ENCODE measurements at regions not wholly inside any gene's neighbourhood (a gene's known extent, or its start where the extent isn't known, plus 50 kb on each side); places are given as distances from the start of the nearest gene placed in this dataset.
A peak's percentile ranks its signal among the peaks of the same experiment; 100 is the strongest.
"Not testable (repeated sequence)": the region's sequence is repeated elsewhere in the genome, so short reads cannot be mapped to it uniquely, and the experiment has no call there.

DNA sequence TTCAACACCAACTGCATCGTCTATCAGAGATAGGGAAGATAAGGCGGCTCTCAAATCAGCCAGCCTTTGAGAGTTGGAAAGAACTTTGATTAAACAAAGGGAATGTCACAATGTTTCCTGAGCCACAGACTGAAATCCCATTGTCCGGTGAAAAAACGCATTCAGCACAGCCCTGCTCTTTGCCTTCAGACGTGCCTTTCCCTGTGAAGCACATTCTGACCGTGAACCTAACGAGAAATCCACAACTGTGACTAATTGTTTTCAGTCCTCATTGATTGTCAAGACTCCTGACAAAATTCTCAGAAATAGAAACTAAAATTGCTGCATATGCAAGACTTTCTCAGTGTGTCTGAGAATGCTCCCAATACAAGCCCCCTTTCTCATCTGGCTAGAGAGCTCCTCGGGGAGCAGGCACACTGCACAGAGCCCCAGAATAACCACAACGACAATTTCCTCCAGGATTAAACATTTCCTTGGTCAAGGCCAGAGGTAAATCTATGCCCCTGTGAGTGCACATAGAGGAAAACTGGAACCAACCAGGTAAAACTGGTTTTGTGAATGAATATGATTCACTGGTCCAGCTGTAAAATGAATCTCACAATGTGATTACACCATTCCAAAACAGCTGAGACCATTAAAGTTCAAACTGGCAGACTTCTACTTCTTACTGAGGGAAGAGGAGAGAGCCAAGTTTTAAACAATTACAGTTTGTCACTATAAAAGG lies 561.9 kb upstream of the ID2 start:
- DNase-seq (ENCODE audit: low spot score), result peak; percentile 83

DNA sequence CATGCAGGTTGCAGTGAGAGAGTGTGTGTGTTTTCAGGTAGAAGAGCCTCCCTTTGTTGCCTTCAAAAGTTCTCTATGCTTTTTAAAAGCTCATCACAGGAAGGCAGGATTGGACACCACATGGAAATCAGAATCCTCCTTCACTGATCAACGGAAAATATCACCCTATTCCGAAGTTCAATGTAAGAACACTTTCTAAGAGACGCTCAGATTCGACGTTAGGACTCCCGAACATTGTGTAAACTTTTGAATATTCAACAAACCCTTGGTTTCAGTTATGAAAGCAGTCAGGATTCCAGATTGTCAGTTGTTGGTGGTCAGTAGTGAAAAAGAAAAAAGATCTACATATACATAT lies 561.4 kb upstream of the ID2 start:
- DNase-seq (ENCODE audit: low spot score), result no peak

GRCh38 chr2:8121022-8121825 lies 560.6 kb upstream of the ID2 start:
- DNase-seq (ENCODE audit: low spot score), result peak; percentile 55

- peak; percentile 51 for DNase-seq (ENCODE audit: low spot score)
These were observed 559.9 kb upstream of the ID2 start for GRCh38 chr2:8121826-8122513.

DNA sequence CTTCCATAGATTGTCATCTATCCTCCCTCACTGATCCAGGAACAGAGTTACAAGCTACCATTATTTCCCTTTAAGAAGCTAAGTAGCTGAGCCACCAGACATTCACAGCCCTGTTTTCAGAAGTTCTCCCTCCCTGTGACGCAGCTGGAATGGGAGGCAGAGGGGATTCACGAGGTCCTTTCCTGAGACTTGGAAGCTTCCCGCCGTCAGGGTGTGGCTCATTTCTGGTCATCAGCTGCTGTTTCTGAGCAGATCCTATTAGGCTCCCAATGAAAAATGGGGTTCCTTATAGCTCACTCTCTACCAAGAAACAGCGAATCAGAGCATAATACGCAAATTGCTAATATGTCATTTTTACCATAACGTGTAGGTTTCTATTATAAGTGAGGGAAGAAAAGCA lies 559.3 kb upstream of the ID2 start:
- no peak for DNase-seq (ENCODE audit: low spot score)

GRCh38 chr2:8123464-8123863 lies 558.4 kb upstream of the ID2 start:
- no peak for DNase-seq (ENCODE audit: low spot score)

- DNase-seq (ENCODE audit: low spot score), result no peak
These were observed 555.8 kb upstream of the ID2 start for GRCh38 chr2:8125741-8126711.

GRCh38 chr2:8126783-8127182 lies 555.1 kb upstream of the ID2 start:
- DNase-seq (ENCODE audit: low spot score), result no peak

DNA sequence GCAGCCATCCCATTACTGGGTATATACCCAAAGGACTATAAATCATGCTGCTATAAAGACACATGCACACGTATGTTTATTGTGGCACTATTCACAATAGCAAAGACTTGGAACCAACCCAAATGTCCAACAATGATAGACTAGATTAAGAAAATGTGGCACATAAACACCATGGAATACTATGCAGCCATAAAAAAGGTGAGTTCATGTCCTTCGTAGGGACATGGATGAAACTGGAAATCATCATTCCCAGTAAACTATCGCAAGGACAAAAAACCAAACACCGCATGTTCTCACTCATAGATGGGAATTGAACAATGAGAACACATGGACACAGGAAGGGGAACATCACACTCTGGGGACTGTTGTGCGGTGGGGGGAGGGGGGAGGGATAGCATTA lies 550.4 kb upstream of the ID2 start:
- not testable (repeated sequence) for DNase-seq (ENCODE audit: low spot score)

DNA sequence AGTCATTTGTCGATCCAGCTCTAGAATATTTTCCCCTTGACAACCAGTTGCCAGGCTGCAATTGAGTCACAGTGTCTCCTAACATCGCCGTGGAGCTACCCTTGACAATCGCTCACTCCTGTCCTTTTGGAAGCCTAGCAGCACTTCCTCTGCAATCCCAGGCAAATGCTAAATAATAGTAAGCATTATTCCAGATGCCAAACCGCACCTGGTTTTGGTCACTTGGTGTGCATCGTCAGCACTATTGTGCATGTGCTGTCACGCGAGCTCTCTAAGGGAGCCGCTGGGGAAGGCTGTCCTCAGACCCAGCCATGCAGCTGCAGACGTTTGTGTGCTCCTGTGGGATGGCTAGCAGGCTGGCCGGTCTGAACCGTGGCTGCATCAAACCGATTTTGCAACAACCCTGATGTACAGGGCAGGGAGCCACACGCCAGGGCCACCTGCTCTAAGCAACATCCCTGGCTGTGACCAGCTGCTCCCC lies 549.5 kb upstream of the ID2 start:
- DNase-seq (ENCODE audit: low spot score), result no peak

GRCh38 chr2:8132879-8133278 lies 549.0 kb upstream of the ID2 start:
- DNase-seq (ENCODE audit: low spot score), result no peak

- no peak for DNase-seq (ENCODE audit: low spot score)
These were observed 548.5 kb upstream of the ID2 start for GRCh38 chr2:8133363-8133762.

DNA sequence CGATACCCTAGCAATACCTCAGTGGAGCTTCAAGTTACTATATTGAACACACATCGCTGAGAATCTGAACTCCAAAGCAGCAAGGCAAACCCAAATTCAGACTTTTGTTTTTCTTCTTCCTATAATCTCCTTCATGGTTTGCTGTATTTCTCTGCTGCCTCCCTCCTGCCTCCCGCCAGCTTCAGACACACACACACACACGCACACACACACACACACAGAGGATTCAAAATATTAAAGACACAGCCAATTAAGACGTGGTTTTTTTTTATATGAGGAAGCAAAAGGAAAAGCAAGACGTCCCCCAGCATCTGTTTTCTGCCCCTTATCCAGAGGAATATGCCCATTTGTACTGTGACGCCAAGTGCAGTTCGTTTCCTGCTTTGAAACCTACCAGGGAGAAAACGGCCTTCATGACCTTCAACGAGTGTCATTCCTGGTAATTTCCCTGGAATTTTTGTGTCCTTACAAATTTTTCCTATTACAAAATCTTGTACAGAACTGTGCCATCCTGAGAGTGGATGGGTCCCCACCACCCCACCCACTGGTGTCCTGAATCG lies 547.9 kb upstream of the ID2 start:
- DNase-seq (ENCODE audit: low spot score), result no peak

DNA sequence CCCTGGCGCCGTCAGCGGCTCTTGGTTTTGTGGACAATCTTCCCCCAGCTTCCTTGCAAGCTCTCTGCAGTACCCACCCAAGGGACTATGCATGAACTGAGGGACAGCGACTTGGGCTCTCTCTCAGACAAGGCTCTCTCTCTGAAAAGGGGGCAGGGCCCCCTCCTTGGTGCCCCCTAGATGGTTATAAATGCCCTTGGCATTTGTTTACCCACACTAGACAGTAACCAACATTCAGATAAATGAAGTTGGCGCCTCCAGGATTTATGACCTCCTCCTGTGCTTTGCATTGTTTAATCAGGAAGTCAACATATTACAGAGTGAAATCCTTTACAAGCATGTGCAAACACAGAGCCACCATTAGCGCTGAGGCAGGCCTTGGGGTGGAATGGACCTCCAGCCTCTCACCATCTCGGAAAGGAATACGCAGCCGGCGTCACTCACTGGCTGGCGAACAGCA lies 547.4 kb upstream of the ID2 start:
- DNase-seq (ENCODE audit: low spot score), result no peak

DNA sequence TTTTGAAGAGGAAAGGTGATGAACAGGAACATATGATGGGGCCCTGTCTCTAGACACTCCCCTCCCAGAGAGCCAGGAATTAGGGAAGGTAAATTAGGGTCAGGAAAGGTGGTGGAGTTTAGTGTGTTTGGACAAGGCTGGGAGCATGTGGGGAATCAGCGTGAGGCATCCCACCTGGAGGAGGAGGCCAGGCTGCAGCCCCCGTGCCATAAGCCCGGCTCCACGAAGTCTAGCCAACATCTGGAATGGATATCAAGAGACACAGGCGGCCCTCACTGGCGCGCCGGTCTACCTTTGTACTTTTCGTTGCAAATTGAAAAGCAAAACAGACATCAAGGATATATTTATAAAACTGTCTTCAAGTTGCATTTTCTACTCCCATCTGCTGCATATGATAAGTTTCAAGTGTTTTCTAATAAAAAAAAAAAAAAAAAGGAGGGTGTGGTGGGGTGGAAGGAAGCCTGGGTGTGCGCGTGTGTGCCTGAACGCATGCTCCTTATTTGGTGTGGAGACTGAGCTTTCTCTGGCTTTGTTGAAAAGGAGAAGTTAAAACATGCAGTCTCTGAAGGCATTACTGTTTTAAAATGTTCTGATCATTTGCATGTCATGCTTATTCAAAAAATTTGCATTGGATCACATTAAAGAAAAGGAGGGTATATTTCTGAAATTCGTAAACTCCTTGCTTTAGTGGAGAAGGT lies 546.7 kb upstream of the ID2 start:
- no peak for DNase-seq (ENCODE audit: low spot score)

DNA sequence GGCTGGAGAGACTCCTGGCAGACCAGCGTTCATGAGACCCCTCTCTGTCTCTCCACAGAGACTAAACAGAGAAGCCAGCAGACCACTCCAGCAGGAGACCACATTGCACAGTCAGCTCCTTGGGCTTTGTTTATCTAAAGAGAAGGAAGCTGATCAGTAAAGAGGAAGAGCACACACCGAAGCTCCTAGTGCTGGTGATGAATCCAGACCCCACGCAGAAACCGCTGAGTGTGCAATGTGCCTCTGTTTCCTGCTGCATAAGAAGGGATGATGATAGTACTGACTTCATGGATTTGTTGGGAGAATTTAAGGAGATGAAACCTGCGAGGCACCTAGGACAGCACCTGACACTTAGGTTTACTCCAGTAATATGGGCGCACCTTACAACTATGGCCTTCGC lies 544.1 kb upstream of the ID2 start:
- DNase-seq (ENCODE audit: low spot score), result no peak

- DNase-seq (ENCODE audit: low spot score), result no peak
These were observed 543.3 kb upstream of the ID2 start for GRCh38 chr2:8138525-8138922.

GRCh38 chr2:8138923-8139667 lies 542.8 kb upstream of the ID2 start:
- no peak for DNase-seq (ENCODE audit: low spot score)

- DNase-seq (ENCODE audit: low spot score), result no peak
These were observed 542.1 kb upstream of the ID2 start for GRCh38 chr2:8139668-8140200.
